ENCODE measurements at regions not wholly inside any gene's neighbourhood (a gene's known extent, or its start where the extent isn't known, plus 50 kb on each side); places are given as distances from the start of the nearest gene placed in this dataset.

DNA sequence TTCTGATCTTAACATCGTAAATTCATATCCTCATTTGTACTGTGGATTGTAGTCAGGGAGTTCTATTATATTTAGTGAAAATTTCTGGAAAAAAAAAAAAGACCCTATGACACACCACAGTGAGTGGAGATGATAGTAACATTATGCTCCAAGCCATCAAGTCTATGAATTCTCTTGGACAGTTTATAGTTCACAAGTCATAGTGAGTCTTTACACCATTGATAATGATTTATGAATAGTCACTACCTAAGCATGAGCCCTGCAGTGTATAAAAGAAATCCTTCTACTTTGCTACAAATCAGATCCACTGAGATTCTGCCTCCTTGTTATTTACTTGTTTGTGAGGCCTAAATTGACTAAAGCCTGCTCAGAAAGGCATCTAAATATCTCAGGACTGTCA is 772.2 kb upstream of the NOVA1 start:
- TF ChIP-seq, protein P1, sequence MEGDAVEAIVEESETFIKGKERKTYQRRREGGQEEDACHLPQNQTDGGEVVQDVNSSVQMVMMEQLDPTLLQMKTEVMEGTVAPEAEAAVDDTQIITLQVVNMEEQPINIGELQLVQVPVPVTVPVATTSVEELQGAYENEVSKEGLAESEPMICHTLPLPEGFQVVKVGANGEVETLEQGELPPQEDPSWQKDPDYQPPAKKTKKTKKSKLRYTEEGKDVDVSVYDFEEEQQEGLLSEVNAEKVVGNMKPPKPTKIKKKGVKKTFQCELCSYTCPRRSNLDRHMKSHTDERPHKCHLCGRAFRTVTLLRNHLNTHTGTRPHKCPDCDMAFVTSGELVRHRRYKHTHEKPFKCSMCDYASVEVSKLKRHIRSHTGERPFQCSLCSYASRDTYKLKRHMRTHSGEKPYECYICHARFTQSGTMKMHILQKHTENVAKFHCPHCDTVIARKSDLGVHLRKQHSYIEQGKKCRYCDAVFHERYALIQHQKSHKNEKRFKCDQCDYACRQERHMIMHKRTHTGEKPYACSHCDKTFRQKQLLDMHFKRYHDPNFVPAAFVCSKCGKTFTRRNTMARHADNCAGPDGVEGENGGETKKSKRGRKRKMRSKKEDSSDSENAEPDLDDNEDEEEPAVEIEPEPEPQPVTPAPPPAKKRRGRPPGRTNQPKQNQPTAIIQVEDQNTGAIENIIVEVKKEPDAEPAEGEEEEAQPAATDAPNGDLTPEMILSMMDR (IDR thresholded peaks at IDR 0.05; ENCODE audit: low read depth, low read length) = no peak
- no peak for TF ChIP-seq POLR2A (IDR thresholded peaks at IDR 0.05; ENCODE audit: extremely low read depth, insufficient read length)
